ENCODE measurements at regions not wholly inside any gene's neighbourhood (a gene's known extent, or its start where the extent isn't known, plus 50 kb on each side); places are given as distances from the start of the nearest gene placed in this dataset.
"Not testable (repeated sequence)": the region's sequence is repeated elsewhere in the genome, so short reads cannot be mapped to it uniquely, and the experiment has no call there.

- no peak for TF ChIP-seq CTCF (IDR thresholded peaks at IDR 0.05; ENCODE audit: low read depth, low read length)
- no peak for DNase-seq (ENCODE audit: extremely low read depth, low read depth)
These were observed 206.8 kb downstream of the SMARCA1 start for GRCh38 chrX:129316461-129316860.

- DNase-seq (ENCODE audit: extremely low read depth, low read depth), result no peak
- no peak for TF ChIP-seq CTCF (IDR thresholded peaks at IDR 0.05; ENCODE audit: low read depth, low read length)
These were observed 213.3 kb downstream of the SMARCA1 start for GRCh38 chrX:129310000-129310399.

GRCh38 chrX:129262912-129263311 is 260.4 kb downstream of the SMARCA1 start:
- TF ChIP-seq CTCF (IDR thresholded peaks at IDR 0.05; ENCODE audit: low read depth, low read length), result no peak
- no peak for DNase-seq (ENCODE audit: extremely low read depth, low read depth)

GRCh38 chrX:129255516-129255915 is 267.8 kb downstream of the SMARCA1 start:
- DNase-seq (ENCODE audit: extremely low read depth, low read depth), result not testable (repeated sequence)

GRCh38 chrX:129249563-129249962 is 273.7 kb downstream of the SMARCA1 start:
- TF ChIP-seq CTCF (IDR thresholded peaks at IDR 0.05; ENCODE audit: low read depth, low read length), result no peak
- DNase-seq (ENCODE audit: extremely low read depth, low read depth), result no peak

GRCh38 chrX:129247642-129248041 is 275.6 kb downstream of the SMARCA1 start:
- no peak for DNase-seq (ENCODE audit: extremely low read depth, low read depth)

GRCh38 chrX:129239371-129239770 is 283.9 kb downstream of the SMARCA1 start:
- no peak for TF ChIP-seq CTCF (IDR thresholded peaks at IDR 0.05; ENCODE audit: low read depth, low read length)
- no peak for DNase-seq (ENCODE audit: extremely low read depth, low read depth)

More at GRCh38 chrX:129247642-129248041, 275.6 kb downstream of the SMARCA1 start:
- no peak for TF ChIP-seq CTCF (IDR thresholded peaks at IDR 0.05; ENCODE audit: low read depth, low read length)

- no peak for DNase-seq (ENCODE audit: extremely low read depth, low read depth)
- TF ChIP-seq CTCF (IDR thresholded peaks at IDR 0.05; ENCODE audit: low read depth, low read length), result no peak
These were observed 285.3 kb downstream of the SMARCA1 start for GRCh38 chrX:129238011-129238410.
